HG02884 (cell line): ENCODE measurements at regions not wholly inside any gene's neighbourhood (a gene's known extent, or its start where the extent isn't known, plus 50 kb on each side); places are given as distances from the start of the nearest gene placed in this dataset.
"Not testable (repeated sequence)": the region's sequence is repeated elsewhere in the genome, so short reads cannot be mapped to it uniquely, and the experiment has no call there.

Experiments
- ATAC-seq: cut with Tn5 transposase; IDR thresholded peaks from one replicate; pipeline ENCODE4 v1.9.1; 2021; ENCODE audit warnings: mild to moderate bottlenecking, moderate library complexity; ENCODE audit not compliant: unreplicated experiment

- ATAC-seq: not testable (repeated sequence)
These were observed 279.5 kb upstream of the LUZP2 start for GRCh38 chr11:24217319-24217718.

GRCh38 chr11:24225501-24225900, 271.4 kb upstream of the LUZP2 start:
- no peak for ATAC-seq

- ATAC-seq: no peak
These were observed 270.2 kb upstream of the LUZP2 start for GRCh38 chr11:24226606-24227005.

- no peak for ATAC-seq
These were observed 263.8 kb upstream of the LUZP2 start for GRCh38 chr11:24233041-24233440.

- no peak for ATAC-seq
These were observed 261.9 kb upstream of the LUZP2 start for GRCh38 chr11:24234822-24235508.

GRCh38 chr11:24238771-24239645, 257.8 kb upstream of the LUZP2 start:
- no peak for ATAC-seq

GRCh38 chr11:24239930-24240329, 256.9 kb upstream of the LUZP2 start:
- no peak for ATAC-seq

- ATAC-seq: no peak
These were observed 256.2 kb upstream of the LUZP2 start for GRCh38 chr11:24240496-24241175.

- ATAC-seq: no peak
These were observed 250.1 kb upstream of the LUZP2 start for GRCh38 chr11:24246715-24247114.

GRCh38 chr11:24247846-24248245, 249.0 kb upstream of the LUZP2 start:
- no peak for ATAC-seq

GRCh38 chr11:24249921-24250320, 246.9 kb upstream of the LUZP2 start:
- ATAC-seq: no peak

- ATAC-seq: no peak
These were observed 243.6 kb upstream of the LUZP2 start for GRCh38 chr11:24253237-24253760.

GRCh38 chr11:24264868-24265267, 232.0 kb upstream of the LUZP2 start:
- ATAC-seq: no peak

- ATAC-seq: no peak
These were observed 229.8 kb upstream of the LUZP2 start for GRCh38 chr11:24267014-24267413.

- ATAC-seq: no peak
These were observed 225.1 kb upstream of the LUZP2 start for GRCh38 chr11:24271798-24272197.

GRCh38 chr11:24274214-24274781, 222.6 kb upstream of the LUZP2 start:
- not testable (repeated sequence) for ATAC-seq

- no peak for ATAC-seq
These were observed 210.6 kb upstream of the LUZP2 start for GRCh38 chr11:24286238-24286637.

GRCh38 chr11:24289301-24289700, 207.6 kb upstream of the LUZP2 start:
- no peak for ATAC-seq

- no peak for ATAC-seq
These were observed 202.9 kb upstream of the LUZP2 start for GRCh38 chr11:24293964-24294363.

- no peak for ATAC-seq
These were observed 201.5 kb upstream of the LUZP2 start for GRCh38 chr11:24295360-24295759.

GRCh38 chr11:24297461-24297860, 199.4 kb upstream of the LUZP2 start:
- ATAC-seq: no peak
